Spleen (tissue), 7 donors: ENCODE measurements at regions not wholly inside any gene's neighbourhood (a gene's known extent, or its start where the extent isn't known, plus 50 kb on each side); places are given as distances from the start of the nearest gene placed in this dataset.

Experiments used
- CTCF ChIP-seq, 11 experiments: fragments of 200-600 bp in 7 of 11; fragments of 450-650 bp in 4 of 11; sonication (generic) in 4 of 11; IDR thresholded peaks in 8 of 11; conservative IDR thresholded peaks in 3 of 11; 1 replicate in 7 of 11; 2 replicates in 4 of 11; pipeline versions ENCODE4 v1.4.0 to v1.8.0; 2016 to 2021; ENCODE audit warnings: antibody characterized with exemption in 11 of 11, inconsistent platforms in 4 of 11, mild to moderate bottlenecking in 1 of 11
- POLR2A ChIP-seq, 3 donors: fragments of 450-650 bp; IDR thresholded peaks; one replicate each; pipeline ENCODE4 v1.5.1; 2017; ENCODE audit warnings: antibody characterized with exemption in 3 of 3, mild to moderate bottlenecking in 1 of 3
- POLR2AphosphoS5 ChIP-seq, 3 donors: sonication (generic); formaldehyde crosslinking; IDR thresholded peaks; one replicate each; pipeline ENCODE4 v1.5.1; 2017; ENCODE audit warnings: antibody characterized with exemption in 3 of 3
- donor health status: DM: no; HTN: no; CAD: no; lungs with moderate emphysema.
- donor health status: DM: no; HTN: no; CAD: no.
- donor health status: DM: no; HTN: no; CAD: no.

- TF ChIP-seq CTCF (IDR thresholded peaks at IDR 0.05 in 8 of 11, conservative IDR thresholded peaks at IDR 0.05 in 3 of 11) (no peak), POLR2A (IDR thresholded peaks at IDR 0.05) (no peak), POLR2AphosphoS5 (IDR thresholded peaks at IDR 0.05) (no peak)
Observed at GRCh38 chr6:84579404-84579803, 185.0 kb downstream of the TBX18 start.
